Smooth muscle cell (in vitro differentiated cells): ENCODE measurements at regions not wholly inside any gene's neighbourhood (a gene's known extent, or its start where the extent isn't known, plus 50 kb on each side); places are given as distances from the start of the nearest gene placed in this dataset.
A peak's percentile ranks its signal among the peaks of the same experiment; 100 is the strongest.

ENCODE experiments used
- DNase-seq: peaks from one replicate; lab custom pipeline; 2025; ENCODE audit not compliant: unreplicated experiment; lab: John Stamatoyannopoulos, UW
- H2AFZ ChIP-seq: fragments of 200-600 bp; sonication (generic); 2 replicates; pipeline ENCODE4 v1.6.0; 2016; ENCODE audit warnings: antibody characterized with exemption, low read depth, mild to moderate bottlenecking
- H3F3A ChIP-seq: fragments of 200-600 bp; sonication (generic); 2 replicates; pipeline ENCODE4 v1.6.0; 2017; ENCODE audit warnings: antibody characterized with exemption, low read depth
- H3K27ac ChIP-seq: fragments of 200-600 bp; sonication (generic); 2 replicates; pipeline ENCODE4 v1.5.1; 2016; ENCODE audit warnings: low read depth, mild to moderate bottlenecking
- H3K27me3 ChIP-seq: fragments of 200-600 bp; sonication (generic); 2 replicates; pipeline ENCODE4 v1.6.1; 2016; ENCODE audit warnings: low read depth, mild to moderate bottlenecking
- H3K36me3 ChIP-seq: fragments of 200-600 bp; sonication (generic); 2 replicates; pipeline ENCODE4 v1.5.1; 2016; ENCODE audit warnings: low read depth
- H3K4me1 ChIP-seq: fragments of 200-600 bp; sonication (generic); 2 replicates; pipeline ENCODE4 v1.5.1; 2016; ENCODE audit warnings: low read depth
- H3K4me2 ChIP-seq: fragments of 200-600 bp; sonication (generic); 2 replicates; pipeline ENCODE4 v1.6.0; 2016; ENCODE audit warnings: mild to moderate bottlenecking
- H3K4me3 ChIP-seq: fragments of 200-600 bp; sonication (generic); 2 replicates; pipeline ENCODE4 v1.5.1; 2016; ENCODE audit warnings: mild to moderate bottlenecking
- H3K79me2 ChIP-seq: fragments of 200-600 bp; sonication (generic); 2 replicates; pipeline ENCODE4 v1.6.0; 2016; ENCODE audit warnings: low read depth, mild to moderate bottlenecking
- H3K9ac ChIP-seq: fragments of 200-600 bp; sonication (generic); 2 replicates; pipeline ENCODE4 v1.6.0; 2016; ENCODE audit warnings: low read depth
- H3K9me3 ChIP-seq: fragments of 200-600 bp; sonication (generic); replicated peaks from 2 replicates; pipeline ENCODE4 v1.5.1; 2016; ENCODE audit warnings: low read depth
- H4K20me1 ChIP-seq: fragments of 200-600 bp; sonication (generic); 2 replicates; pipeline ENCODE4 v1.6.0; 2016; ENCODE audit warnings: low read depth
- CTCF ChIP-seq: fragments of 200-600 bp; sonication (generic); IDR thresholded peaks from 2 replicates; pipeline ENCODE4 v1.5.1; 2017; ENCODE audit warnings: borderline replicate concordance, mild to moderate bottlenecking, antibody characterized with exemption; ENCODE audit not compliant: insufficient read depth, poor library complexity, severe bottlenecking
- WGBS: methylation state at CpG from one replicate; pipeline ENCODE4 v1.1.7; 2016; ENCODE audit warnings: low lambda C conversion rate; 5-methylcytosine and 5-hydroxymethylcytosine counted together

- Histone ChIP-seq H2AFZ (no peak overlapping the region), H3K4me3 (no peak overlapping the region), H4K20me1 (no peaks in the 10 kb centered on the region), H3K27me3 (no peaks in the 10 kb centered on the region), H3K27ac (no peak overlapping the region), H3K4me2 (peak overlapping the region; percentile 79), H3K79me2 (no peaks in the 10 kb centered on the region), H3K9me3 (no peaks in the 10 kb centered on the region), H3F3A (peaks cover 3% of the 10 kb centered on the region), H3K4me1 (peaks cover 12% of the 10 kb centered on the region), H3K9ac (no peak overlapping the region), H3K36me3 (no peaks in the 10 kb centered on the region)
- DNase-seq = no peak
- 25% methylated on average over 3 of the region's 3 CpGs for WGBS
- TF ChIP-seq CTCF = no peak
Measured at GRCh38 chr3:90007778-90008499, 900.5 kb downstream of the EPHA3 start.

- WGBS = 3% methylated on average over 3 of the region's 3 CpGs
- H3K4me1 ChIP-seq = peaks cover 14% of the 10 kb centered on the region
- H3K36me3 ChIP-seq = no peaks in the 10 kb centered on the region
- H3K27ac ChIP-seq = peak overlapping the region; percentile 74
- H3F3A ChIP-seq = peaks cover 7% of the 10 kb centered on the region
- DNase-seq = no peak
- no peak overlapping the region for H3K9ac ChIP-seq
- peak overlapping the region; percentile 64 for H3K4me2 ChIP-seq
- TF ChIP-seq CTCF = no peak
- H3K9me3 ChIP-seq = no peaks in the 10 kb centered on the region
- H3K27me3 ChIP-seq = no peaks in the 10 kb centered on the region
- H2AFZ ChIP-seq = no peak overlapping the region
- no peaks in the 10 kb centered on the region for H4K20me1 ChIP-seq
- no peaks in the 10 kb centered on the region for H3K79me2 ChIP-seq
- peak overlapping the region; percentile 1 for H3K4me3 ChIP-seq
Measured at GRCh38 chr3:90010341-90010740, 902.9 kb downstream of the EPHA3 start.

- H3K9ac ChIP-seq = peak overlapping the region; percentile 22
- no peak for DNase-seq
- no peaks in the 10 kb centered on the region for H3K27me3 ChIP-seq
- no peaks in the 10 kb centered on the region for H3K79me2 ChIP-seq
- H3K27ac ChIP-seq = peak overlapping the region; percentile 74
- H3K4me2 ChIP-seq = peak overlapping the region; percentile 64
- peaks cover 21% of the 10 kb centered on the region for H3K4me1 ChIP-seq
- WGBS = 6% methylated on average over 5 of the region's 5 CpGs
- peak overlapping the region; percentile 38 for H2AFZ ChIP-seq
- TF ChIP-seq CTCF = no peak
- peaks cover 7% of the 10 kb centered on the region for H3F3A ChIP-seq
- H3K36me3 ChIP-seq = no peaks in the 10 kb centered on the region
- H3K4me3 ChIP-seq = peak overlapping the region; percentile 1
- H4K20me1 ChIP-seq = no peaks in the 10 kb centered on the region
- no peaks in the 10 kb centered on the region for H3K9me3 ChIP-seq
Measured at GRCh38 chr3:90011131-90011530, 903.7 kb downstream of the EPHA3 start.

GRCh38 chr3:90011596-90011995 lies 904.2 kb downstream of the EPHA3 start:
- Histone ChIP-seq H3K4me3 (no peak overlapping the region), H3K27me3 (no peaks in the 10 kb centered on the region), H3K9me3 (no peaks in the 10 kb centered on the region), H4K20me1 (no peaks in the 10 kb centered on the region), H2AFZ (peak overlapping the region; percentile 38), H3K27ac (peak overlapping the region; percentile 74), H3F3A (peaks cover 7% of the 10 kb centered on the region), H3K79me2 (no peaks in the 10 kb centered on the region), H3K4me2 (peak overlapping the region; percentile 64), H3K9ac (no peak overlapping the region), H3K4me1 (peaks cover 25% of the 10 kb centered on the region), H3K36me3 (no peaks in the 10 kb centered on the region)
- no peak for DNase-seq
- TF ChIP-seq CTCF = no peak
- 67% methylated on average over 4 of the region's 4 CpGs for WGBS
